Activated CD4-positive, alpha-beta T cell treated with anti-CD3 and anti-CD28 coated beads, Interleukin-10, Interleukin-2, amounts not matched to agents 100 ng/mL and 50 ng/mL, durations not matched to agents 16 hours and 8 hours (primary cell): ENCODE measurements at regions not wholly inside any gene's neighbourhood (a gene's known extent, or its start where the extent isn't known, plus 50 kb on each side); places are given as distances from the start of the nearest gene placed in this dataset.
A peak's percentile ranks its signal among the peaks of the same experiment; 100 is the strongest.
"Not testable (repeated sequence)": the region's sequence is repeated elsewhere in the genome, so short reads cannot be mapped to it uniquely, and the experiment has no call there.

Source experiments
- DNase-seq: peaks from one replicate; pipeline ENCODE4 v3.0.0-alpha.2; 2020

GRCh38 chr1:197850918-197851317, 51.5 kb upstream of the C1orf53 start:
- DNase-seq, result no peak

DNA sequence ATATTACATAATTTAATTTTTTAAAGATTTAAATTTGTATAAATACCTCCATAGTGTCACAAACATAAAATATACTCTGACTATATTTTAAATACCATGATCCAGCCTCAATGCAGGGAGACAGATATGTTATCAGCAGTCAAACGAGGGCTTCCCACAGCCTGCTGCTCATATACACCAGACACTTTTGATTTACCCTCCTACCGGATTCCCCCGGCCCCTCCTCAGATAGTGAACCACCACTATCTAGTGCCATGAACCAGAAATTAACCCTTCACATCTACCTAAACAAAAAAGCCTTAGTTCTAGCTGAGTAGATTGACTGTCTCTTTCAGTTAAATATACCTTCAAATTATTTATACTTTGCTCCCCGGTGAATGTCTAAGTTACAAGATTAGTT, 52.4 kb upstream of the C1orf53 start:
- DNase-seq, result no peak

DNA sequence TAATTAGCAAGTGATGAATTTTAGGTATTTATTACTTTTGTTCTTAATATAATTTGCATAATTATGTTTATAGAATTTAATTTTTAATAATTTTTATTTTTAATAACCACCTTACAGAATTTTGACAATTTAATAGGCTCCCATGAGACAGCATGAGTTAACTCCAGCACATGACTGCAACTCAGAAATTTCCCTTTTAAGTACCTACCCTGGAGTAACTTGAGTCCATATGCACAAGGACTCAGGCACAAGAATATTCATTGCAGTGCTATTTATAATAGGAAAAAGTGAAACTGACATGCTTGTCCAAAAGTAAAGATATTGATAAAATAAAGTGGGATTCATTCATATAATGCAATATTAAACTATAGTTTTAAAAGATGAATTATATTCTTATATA, 54.1 kb upstream of the C1orf53 start:
- no peak for DNase-seq

DNA sequence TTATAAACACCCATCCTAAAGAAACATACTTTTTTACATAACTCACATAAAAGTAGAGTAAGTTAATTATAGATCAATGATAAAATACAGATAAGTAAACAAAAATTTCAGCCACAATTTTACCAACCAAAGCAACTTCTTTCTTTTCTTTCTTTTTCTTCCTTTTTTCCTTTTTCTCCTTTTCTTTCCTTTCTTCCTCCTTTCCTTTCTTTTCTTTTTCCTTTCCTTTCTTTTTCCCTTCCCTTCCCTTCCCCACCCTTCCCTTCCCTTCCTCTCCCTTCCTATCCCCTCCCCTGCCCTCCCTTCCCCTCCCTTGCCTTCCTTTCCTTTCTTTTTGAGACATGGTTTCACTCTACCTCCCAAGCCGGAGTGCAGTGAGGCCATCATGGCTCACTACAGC, 56.5 kb upstream of the C1orf53 start:
- no peak for DNase-seq

DNA sequence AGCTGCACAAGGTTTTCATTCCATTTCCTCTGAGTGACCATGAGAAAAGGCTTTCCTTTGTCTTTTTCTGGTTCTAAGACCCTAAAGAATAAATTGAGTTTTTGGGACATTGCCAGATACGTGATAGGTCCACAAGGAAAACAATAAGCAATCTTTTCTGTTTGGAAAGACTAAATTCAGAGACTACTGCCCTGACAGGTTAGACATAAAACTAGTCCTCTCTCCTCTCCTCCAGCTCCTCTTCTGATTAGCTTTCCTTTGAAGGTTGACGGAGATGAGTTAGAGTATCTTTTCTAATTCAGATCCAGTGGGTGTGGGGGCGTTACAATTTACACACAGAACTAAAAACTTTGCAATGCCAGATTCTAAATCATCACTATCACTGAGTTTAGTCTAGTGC, 57.8 kb upstream of the C1orf53 start:
- DNase-seq, result no peak

GRCh38 chr1:197843401-197843800, 59.0 kb upstream of the C1orf53 start:
- DNase-seq, result no peak

- no peak for DNase-seq
Measured at GRCh38 chr1:197842646-197843045, 59.8 kb upstream of the C1orf53 start.

DNA sequence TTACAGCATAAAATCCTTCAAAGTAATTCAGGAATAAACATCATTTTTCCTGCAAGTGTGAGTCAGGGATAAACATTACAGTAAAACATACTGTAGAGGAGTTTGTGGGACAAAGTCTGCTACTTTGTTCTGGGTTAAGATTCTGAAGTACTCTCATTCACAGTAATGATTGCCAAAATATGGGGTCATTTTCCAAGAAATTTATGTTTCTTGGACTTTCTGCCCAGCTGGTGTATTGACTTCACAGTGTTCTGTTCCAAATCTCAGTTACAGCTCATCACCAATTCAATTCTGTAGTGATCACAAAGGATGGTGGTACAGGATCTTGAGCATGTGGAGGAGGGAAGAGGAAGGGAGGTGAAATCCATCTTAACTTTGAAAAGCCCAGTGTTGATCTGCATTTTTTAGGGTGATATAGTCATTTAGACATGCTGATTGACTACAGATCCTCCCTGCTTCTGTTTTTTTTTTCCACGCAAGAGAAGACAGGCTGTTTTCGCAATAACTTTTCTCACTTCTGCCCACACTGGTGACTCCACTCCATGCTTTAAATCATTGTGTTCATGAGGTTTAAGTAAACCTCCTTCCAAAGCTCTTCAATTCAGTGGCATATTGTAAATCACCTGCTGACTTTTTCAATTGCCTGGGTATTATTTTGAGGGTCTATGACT, 60.4 kb upstream of the C1orf53 start:
- no peak for DNase-seq

- no peak for DNase-seq
Measured at GRCh38 chr1:197841158-197841557, 61.3 kb upstream of the C1orf53 start.

GRCh38 chr1:197839786-197840185, 62.6 kb upstream of the C1orf53 start:
- DNase-seq, result not testable (repeated sequence)

- DNase-seq, result peak; percentile 8
Measured at GRCh38 chr1:197838836-197839235, 63.6 kb upstream of the DENND1B start.

DNA sequence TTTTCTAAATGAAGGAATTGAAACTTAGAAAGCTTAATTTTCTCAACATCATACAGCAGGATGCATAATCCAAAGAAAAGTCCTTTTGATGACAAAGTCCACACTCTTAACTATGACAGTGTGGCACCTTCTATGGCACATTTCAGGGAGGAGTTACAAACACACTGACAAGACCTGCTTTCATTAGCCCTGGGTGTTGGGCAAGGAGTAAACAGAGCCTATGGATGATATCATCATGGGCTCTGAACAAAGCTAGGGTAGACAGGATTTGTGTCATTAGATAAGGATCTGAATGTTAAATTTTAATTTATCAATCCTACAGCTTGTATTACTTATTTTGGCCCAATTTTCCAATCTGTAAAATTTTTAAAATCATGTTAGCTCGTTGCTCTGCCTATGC, 62.6 kb upstream of the DENND1B start:
- no peak for DNase-seq

DNA sequence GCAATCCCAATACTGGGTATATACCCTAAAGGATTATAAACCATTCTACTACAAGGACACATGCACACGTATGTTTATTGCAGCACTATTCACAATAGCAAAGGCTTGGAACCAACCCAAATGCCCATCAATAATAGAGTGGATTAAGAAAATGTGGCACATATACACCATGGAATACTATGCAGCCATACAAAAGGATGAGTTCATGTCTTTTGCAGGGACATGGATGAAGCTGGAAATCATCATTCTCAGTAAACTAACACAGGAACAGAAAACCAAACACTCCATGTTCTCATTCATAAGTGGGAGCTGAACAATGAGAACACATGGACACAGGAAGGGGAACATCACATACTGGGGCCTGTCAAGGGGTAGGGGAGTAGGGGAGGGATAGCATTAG, 61.1 kb upstream of the DENND1B start:
- DNase-seq, result not testable (repeated sequence)

DNA sequence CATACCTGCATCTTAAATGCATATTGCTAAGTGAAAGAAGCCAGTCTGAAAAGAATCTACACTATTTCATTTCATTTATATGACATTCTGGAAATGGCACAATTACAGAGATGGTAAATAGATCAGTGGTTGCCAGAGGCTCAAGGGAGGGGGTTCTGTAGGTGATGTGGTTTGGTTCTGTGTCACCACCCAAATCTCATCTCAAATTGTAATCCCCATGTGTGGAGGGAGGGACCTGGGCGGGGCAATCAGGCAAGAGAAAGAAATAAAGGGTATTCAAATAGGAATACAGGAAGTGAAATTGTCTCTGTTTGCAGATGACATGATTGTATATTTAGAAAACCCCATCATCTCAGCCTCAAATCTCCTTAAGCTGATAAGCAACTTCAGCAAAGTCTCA, 53.7 kb upstream of the DENND1B start:
- not testable (repeated sequence) for DNase-seq

DNA sequence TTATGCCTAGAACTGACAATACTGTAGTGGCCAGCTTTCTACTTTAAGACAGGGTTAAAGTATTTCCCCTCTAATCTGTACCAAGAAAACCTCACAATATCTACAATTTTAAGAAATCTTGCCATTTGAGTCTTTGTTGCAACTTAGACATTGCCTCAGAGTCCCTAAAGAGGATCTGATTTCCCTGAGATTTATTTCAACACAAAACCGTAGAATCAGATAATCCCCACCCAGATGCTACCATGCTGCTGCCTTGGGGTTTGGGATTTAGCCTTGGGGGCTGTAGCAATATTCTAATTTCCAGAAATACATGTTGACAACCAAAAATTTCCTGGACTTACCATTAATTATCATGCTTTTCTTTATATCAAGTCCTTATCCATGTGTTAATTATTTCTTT, 50.3 kb upstream of the DENND1B start:
- DNase-seq, result no peak
